Activated CD8-positive, alpha-beta memory T cell treated with anti-CD3 and anti-CD28 coated beads, Interleukin-2, amount 50 U/mL, for 24 hours (primary cell): ENCODE measurements at regions not wholly inside any gene's neighbourhood (a gene's known extent, or its start where the extent isn't known, plus 50 kb on each side); places are given as distances from the start of the nearest gene placed in this dataset.
"Not testable (repeated sequence)": the region's sequence is repeated elsewhere in the genome, so short reads cannot be mapped to it uniquely, and the experiment has no call there.

Experiments used
- DNase-seq: peaks from one replicate; pipeline ENCODE4 v3.0.0-alpha.2; 2020; ENCODE audit errors: extremely low read depth

GRCh38 chr2:194802589-194802988 lies 854.4 kb upstream of the SLC39A10 start:
- no peak for DNase-seq

DNA sequence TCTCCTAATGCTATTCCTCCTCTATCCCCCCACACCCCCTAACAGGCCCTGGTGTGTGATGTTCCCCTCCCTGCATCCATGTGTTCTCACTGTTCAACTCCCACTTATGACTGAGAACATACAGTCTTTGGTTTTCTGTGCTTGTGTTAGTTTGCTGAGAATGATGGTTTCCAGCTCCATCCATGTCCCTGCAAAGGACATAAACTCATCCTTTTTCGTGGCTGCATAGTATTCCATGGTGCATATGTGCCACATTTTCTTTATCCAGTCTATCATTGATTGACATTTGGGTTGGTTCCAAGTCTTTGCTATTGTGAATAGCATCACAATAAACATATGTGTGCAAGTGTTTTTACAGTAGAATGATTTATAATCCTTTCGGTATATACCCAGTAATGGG lies 870.0 kb upstream of the SLC39A10 start:
- not testable (repeated sequence) for DNase-seq

- not testable (repeated sequence) for DNase-seq
Observed at GRCh38 chr2:194771394-194771793, 885.6 kb upstream of the SLC39A10 start.

DNA sequence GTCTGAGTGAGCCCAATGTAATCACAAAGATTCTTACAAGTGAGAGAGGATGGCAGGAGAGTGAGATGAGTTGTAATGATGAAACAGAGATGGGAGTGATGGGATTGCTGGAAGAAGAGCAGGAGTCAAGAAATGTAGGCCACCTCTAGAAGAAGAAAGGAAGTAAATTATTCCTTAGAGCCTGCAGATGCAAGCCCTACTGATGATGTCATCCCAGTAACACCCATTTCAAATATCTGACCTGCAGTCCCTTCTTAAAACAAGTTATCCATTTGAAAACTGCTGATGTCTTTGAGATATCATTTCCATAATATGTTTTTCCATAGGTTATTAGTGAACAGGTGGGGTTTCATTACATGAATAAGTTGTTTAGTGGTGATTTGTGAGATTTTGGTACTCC lies 888.0 kb upstream of the SLC39A10 start:
- no peak for DNase-seq

- DNase-seq: no peak
Observed at GRCh38 chr2:194765723-194766122, 891.3 kb upstream of the SLC39A10 start.

GRCh38 chr2:194750926-194751325 lies 906.1 kb upstream of the SLC39A10 start:
- no peak for DNase-seq

DNA sequence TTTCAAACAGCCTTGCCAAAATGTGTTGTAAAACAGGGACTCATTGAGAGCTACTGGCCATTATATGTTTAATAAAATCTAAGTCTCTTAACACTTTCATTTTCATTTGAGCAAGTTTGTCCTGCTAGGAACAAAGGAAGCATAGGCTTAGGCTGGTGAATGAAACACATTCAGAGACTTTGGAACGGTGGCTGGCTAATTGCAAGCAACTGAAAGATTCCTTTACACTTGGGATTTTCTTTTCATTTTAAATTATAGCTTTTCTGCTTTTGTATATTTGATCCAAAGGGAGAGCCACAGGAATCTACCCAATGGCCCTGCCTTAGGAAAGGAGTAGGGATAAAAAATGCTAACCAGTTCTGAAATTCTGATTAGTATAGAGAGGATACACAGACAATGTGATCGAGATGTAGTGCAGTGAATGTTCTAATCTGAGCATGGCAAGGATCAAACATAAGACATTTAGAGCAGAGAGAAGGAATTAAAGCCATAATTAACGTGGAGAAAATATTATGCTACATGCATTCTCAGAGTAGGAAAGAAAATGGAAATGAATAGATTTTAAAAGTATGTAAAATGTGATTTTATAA lies 911.4 kb upstream of the SLC39A10 start:
- no peak for DNase-seq

- no peak for DNase-seq
Observed at GRCh38 chr2:194742706-194743105, 914.3 kb upstream of the SLC39A10 start.

DNA sequence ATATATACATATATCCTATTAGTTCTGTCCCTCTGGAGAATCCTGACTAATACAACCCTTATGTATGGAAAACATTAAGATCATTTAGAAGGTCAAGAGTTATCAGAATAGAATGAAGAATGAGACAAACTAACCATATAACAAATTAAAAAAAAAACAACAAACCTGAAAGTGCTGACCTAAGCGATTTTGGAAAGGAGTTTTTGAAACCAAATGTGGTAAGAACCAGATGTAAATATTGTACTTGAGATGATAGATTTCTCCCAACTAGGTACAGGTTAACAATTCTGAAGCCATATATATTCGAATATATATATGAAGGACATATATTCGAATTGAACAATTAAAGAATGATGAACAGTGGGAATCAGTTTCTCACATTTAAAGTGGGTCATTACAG lies 917.8 kb upstream of the SLC39A10 start:
- no peak for DNase-seq

- DNase-seq: no peak
Observed at GRCh38 chr2:194735837-194736542, 921.0 kb upstream of the SLC39A10 start.

GRCh38 chr2:194730266-194730665 lies 926.8 kb upstream of the SLC39A10 start:
- DNase-seq: no peak

DNA sequence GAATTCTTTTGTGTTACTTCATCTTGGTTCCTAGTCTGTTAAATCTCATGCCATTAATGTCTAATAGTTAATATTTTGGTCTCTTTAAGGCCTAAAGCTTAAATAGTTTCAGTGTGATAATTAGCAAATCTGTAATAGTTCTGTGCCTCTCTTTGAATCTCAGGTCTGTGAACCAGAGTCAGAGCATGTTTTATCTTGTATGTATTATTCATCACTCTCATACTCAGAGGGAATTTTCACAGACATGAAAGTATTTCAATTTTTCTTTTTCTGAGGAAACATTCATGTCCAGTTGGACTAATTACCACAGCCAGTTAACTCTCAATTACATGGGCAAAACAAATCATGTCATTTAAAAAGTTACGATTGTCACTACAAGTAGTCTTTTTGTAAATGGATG lies 931.9 kb upstream of the SLC39A10 start:
- no peak for DNase-seq

GRCh38 chr2:194723446-194723845 lies 933.6 kb upstream of the SLC39A10 start:
- no peak for DNase-seq

- no peak for DNase-seq
Observed at GRCh38 chr2:194721227-194721626, 935.8 kb upstream of the SLC39A10 start.

- no peak for DNase-seq
Observed at GRCh38 chr2:194720462-194720861, 936.6 kb upstream of the SLC39A10 start.

DNA sequence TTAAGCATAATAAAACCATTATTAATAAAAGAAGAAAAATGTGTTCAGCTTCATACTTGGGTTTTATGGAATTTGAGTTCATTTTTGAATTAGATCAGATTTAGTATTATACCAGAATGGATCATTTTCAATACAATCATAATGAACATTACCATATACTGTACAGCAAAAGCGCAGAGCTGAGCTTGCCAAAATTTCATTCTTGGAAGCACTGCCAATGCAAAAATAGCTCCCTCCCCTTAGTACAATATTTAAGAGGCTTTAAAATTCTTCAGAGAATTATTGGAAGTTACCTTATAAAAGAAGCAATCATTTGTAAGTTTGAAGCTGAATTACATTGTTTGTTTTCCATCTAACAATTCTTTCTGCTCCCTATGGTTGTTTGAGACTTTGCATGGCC lies 938.1 kb upstream of the SLC39A10 start:
- no peak for DNase-seq

- DNase-seq: no peak
Observed at GRCh38 chr2:194714541-194714940, 942.5 kb upstream of the SLC39A10 start.

GRCh38 chr2:194709840-194710239 lies 947.2 kb upstream of the SLC39A10 start:
- DNase-seq: no peak

DNA sequence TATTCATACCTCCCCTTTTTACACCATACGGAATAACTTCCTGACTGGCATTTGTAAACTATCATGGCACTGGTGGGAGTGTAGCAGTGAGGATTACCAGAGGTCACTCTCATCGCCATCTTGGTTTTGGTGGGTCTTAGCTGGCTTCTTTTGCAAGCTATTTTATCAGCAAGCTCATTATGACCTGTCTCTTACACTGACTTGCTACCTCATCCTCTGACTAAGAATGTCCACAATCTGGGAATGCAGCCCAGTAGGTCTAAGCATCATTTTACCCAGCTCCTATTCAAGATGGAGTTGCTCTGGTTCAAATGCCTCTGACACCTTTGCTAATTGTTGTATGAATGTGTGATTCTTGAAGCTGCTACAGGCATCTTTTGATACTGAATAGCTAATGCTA lies 950.8 kb upstream of the SLC39A10 start:
- DNase-seq: no peak

DNA sequence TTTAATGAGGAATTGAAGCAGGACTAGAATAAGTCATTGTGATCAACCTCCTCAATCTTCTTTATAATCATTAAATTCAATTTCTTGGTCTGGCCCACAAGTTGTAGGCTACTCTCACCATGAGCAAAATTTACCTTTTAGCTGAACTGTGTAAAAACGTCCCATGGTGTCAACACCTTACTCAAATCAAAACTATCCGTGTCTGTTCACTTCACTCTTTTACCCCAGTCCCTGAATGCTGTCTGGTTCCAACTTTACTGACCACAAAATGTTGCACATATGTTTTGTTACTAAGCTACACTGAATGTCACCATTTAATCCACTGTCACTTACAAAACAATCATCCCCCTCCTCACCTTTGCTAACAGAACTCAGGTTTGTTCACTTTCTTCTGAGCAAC lies 951.6 kb upstream of the SLC39A10 start:
- no peak for DNase-seq

DNA sequence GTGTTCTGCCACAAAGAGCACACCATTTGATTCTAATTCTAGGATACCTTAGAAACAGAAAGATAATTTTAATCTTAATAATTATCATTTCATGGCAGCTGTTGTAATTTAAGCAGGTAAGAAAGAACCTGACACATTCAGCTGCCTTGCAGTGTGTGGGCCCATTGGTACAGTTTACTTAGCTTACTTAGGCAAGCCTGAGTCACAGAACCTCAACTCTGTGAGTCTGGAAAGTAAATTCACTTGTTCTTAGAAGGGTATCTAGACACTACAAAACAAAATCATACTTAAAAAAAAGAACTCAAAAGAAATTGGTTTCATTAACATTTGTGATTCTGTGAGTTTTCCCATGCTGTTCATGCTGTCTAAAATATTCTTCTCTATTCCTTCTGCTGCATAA lies 956.3 kb upstream of the SLC39A10 start:
- DNase-seq: no peak

DNA sequence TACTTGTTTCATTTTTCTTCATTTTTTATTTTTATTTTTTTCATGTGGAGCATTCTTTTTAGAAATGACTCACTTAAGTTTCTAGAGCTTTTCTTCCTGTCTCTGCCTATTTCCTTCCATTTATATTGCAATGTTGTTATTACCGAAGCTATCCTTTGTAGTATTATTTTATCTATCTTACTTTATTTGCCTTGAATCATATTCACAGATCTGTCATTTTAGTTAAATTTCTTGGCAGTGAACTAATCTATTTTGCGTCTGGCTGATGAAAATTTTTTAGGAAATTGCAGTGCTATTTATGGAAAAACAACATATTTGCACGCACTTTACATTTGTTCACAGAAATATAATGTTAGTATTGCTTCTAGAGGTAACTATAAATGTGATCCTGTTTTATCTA lies 956.9 kb upstream of the SLC39A10 start:
- no peak for DNase-seq

- DNase-seq: no peak
Observed at GRCh38 chr2:194698012-194698411, 959.0 kb upstream of the SLC39A10 start.

DNA sequence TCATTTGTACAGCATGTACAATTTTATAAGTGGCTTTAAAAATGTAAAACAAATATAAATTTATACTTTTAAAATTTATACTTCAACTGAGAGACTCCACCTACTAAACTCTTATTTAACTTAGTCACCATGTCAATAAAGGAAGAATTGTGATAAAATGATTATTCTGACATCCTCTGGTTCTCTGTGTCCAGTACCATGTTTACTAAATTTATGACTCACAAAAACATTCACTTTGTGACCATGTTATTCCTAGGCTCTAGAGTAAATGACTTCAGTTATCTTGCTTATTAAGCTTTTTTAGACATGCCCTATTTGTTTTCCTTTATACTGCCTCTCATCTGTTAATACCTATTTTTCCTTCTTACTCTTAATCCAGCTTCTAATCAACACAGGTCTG lies 959.6 kb upstream of the SLC39A10 start:
- no peak for DNase-seq
